Hepatocyte (in vitro differentiated cells): ENCODE measurements at regions not wholly inside any gene's neighbourhood (a gene's known extent, or its start where the extent isn't known, plus 50 kb on each side); places are given as distances from the start of the nearest gene placed in this dataset.

Source experiments
- DNase-seq: peaks from one replicate; pipeline ENCODE4 v3.0.0-alpha.2; 2016; ENCODE audit warnings: low spot score
- H2AFZ ChIP-seq: fragments of 200-600 bp; sonication (generic); 2 replicates; pipeline ENCODE4 v1.6.0; 2016; ENCODE audit warnings: antibody characterized with exemption, mild to moderate bottlenecking
- H3K27ac ChIP-seq: fragments of 200-600 bp; sonication (generic); 2 replicates; pipeline ENCODE4 v1.5.1; 2016; ENCODE audit warnings: mild to moderate bottlenecking
- H3K27me3 ChIP-seq: fragments of 200-600 bp; sonication (generic); 2 replicates; pipeline ENCODE4 v1.6.1; 2016
- H3K36me3 ChIP-seq: fragments of 200-600 bp; sonication (generic); replicated peaks from 2 replicates; pipeline ENCODE4 v1.5.1; 2016; ENCODE audit warnings: low read depth; ENCODE audit not compliant: insufficient read depth
- H3K4me1 ChIP-seq: fragments of 200-600 bp; sonication (generic); 2 replicates; pipeline ENCODE4 v1.5.1; 2016; ENCODE audit warnings: mild to moderate bottlenecking, moderate library complexity; ENCODE audit not compliant: insufficient read depth
- H3K4me2 ChIP-seq: fragments of 200-600 bp; sonication (generic); 2 replicates; pipeline ENCODE4 v1.6.0; 2016
- H3K4me3 ChIP-seq: fragments of 200-600 bp; sonication (generic); 2 replicates; pipeline ENCODE4 v1.5.1; 2016; ENCODE audit warnings: mild to moderate bottlenecking
- H3K79me2 ChIP-seq: fragments of 200-600 bp; sonication (generic); 2 replicates; pipeline ENCODE4 v1.6.0; 2017; ENCODE audit warnings: mild to moderate bottlenecking
- H3K9me2 ChIP-seq: fragments of 200-600 bp; sonication (generic); replicated peaks from 2 replicates; pipeline ENCODE4 v1.6.0; 2017; ENCODE audit warnings: mild to moderate bottlenecking; ENCODE audit not compliant: insufficient read depth
- H3K9me3 ChIP-seq: fragments of 200-600 bp; sonication (generic); 2 replicates; pipeline ENCODE4 v1.5.1; 2016; ENCODE audit warnings: low read depth, mild to moderate bottlenecking
- H4K20me1 ChIP-seq: fragments of 200-600 bp; sonication (generic); 2 replicates; pipeline ENCODE4 v1.6.0; 2016; ENCODE audit warnings: mild to moderate bottlenecking; ENCODE audit not compliant: insufficient read depth, poor library complexity, severe bottlenecking
- EZH2 ChIP-seq: fragments of 200-600 bp; sonication (generic); IDR thresholded peaks from 2 replicates; pipeline ENCODE4 v1.6.1; 2016; ENCODE audit warnings: antibody characterized with exemption, mild to moderate bottlenecking, borderline replicate concordance
- EZH2phosphoT487 ChIP-seq: fragments of 200-600 bp; sonication (generic); IDR thresholded peaks from one replicate; pipeline ENCODE4 v1.6.1; 2018; ENCODE audit warnings: antibody characterized with exemption, mild to moderate bottlenecking, low read depth, moderate library complexity; ENCODE audit not compliant: unreplicated experiment, severe bottlenecking
- WGBS: methylation state at CpG from one replicate; pipeline ENCODE4 v1.1.6; 2016; ENCODE audit warnings: low lambda C conversion rate; ENCODE audit errors: missing lambda C conversion rate; 5-methylcytosine and 5-hydroxymethylcytosine counted together
- TF ChIP-seq, protein P1 (sequence below): fragments of 200-600 bp; sonication (generic); IDR thresholded peaks from 2 replicates; pipeline ENCODE4 v1.5.1; 2016; ENCODE audit warnings: antibody characterized with exemption, mild to moderate bottlenecking; ENCODE audit not compliant: poor library complexity

- DNase-seq = no peak
- Histone ChIP-seq H3K27ac (no peak overlapping the region), H3K4me1 (no peaks in the 10 kb centered on the region), H3K36me3 (no peaks in the 10 kb centered on the region), H2AFZ (no peak overlapping the region), H3K27me3 (no peaks in the 10 kb centered on the region), H3K9me3 (no peaks in the 10 kb centered on the region), H3K79me2 (no peaks in the 10 kb centered on the region), H3K4me3 (no peak overlapping the region), H3K4me2 (no peak overlapping the region), H4K20me1 (no peaks in the 10 kb centered on the region), H3K9me2 (no peaks in the 10 kb centered on the region)
- no peak for TF ChIP-seq EZH2phosphoT487
- TF ChIP-seq, protein P1, sequence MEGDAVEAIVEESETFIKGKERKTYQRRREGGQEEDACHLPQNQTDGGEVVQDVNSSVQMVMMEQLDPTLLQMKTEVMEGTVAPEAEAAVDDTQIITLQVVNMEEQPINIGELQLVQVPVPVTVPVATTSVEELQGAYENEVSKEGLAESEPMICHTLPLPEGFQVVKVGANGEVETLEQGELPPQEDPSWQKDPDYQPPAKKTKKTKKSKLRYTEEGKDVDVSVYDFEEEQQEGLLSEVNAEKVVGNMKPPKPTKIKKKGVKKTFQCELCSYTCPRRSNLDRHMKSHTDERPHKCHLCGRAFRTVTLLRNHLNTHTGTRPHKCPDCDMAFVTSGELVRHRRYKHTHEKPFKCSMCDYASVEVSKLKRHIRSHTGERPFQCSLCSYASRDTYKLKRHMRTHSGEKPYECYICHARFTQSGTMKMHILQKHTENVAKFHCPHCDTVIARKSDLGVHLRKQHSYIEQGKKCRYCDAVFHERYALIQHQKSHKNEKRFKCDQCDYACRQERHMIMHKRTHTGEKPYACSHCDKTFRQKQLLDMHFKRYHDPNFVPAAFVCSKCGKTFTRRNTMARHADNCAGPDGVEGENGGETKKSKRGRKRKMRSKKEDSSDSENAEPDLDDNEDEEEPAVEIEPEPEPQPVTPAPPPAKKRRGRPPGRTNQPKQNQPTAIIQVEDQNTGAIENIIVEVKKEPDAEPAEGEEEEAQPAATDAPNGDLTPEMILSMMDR = no peak
- no peak for TF ChIP-seq EZH2
- 25% methylated on average over 1 of the region's 1 CpG for WGBS
These were observed 195.6 kb upstream of the SMC2 start for GRCh38 chr9:103898550-103898949.

GRCh38 chr9:103899866-103900265 lies 194.2 kb upstream of the SMC2 start:
- no peak for DNase-seq
- WGBS = 73% methylated on average over 1 of the region's 1 CpG
- Histone ChIP-seq H3K79me2 (no peaks in the 10 kb centered on the region), H4K20me1 (no peaks in the 10 kb centered on the region), H3K36me3 (no peaks in the 10 kb centered on the region), H3K4me3 (no peak overlapping the region), H3K4me2 (no peak overlapping the region), H3K9me3 (no peaks in the 10 kb centered on the region), H2AFZ (no peak overlapping the region), H3K9me2 (no peaks in the 10 kb centered on the region), H3K27ac (no peak overlapping the region), H3K4me1 (no peaks in the 10 kb centered on the region), H3K27me3 (no peaks in the 10 kb centered on the region)
- TF ChIP-seq, protein P1 = no peak
- TF ChIP-seq EZH2 = no peak
- TF ChIP-seq EZH2phosphoT487 = no peak

DNA sequence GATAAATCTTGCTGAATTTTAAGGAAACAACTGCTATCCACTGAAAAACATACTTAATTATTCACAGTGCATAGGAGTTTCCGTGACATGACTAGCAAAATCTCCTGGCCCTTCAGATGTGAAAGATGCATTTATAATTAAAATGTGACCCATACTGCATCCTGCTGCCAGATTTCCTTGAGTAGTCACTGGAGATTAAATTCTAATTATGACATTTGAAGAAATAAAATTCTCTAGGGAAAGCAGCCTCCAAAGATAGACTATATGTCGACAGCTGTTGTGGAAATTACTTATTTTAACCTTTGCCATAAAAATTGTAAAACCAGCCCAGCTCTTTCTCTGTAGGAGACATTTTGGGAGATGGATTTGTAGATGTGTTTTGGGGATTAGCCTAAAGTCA lies 193.6 kb upstream of the SMC2 start:
- Histone ChIP-seq H3K9me3 (no peaks in the 10 kb centered on the region), H3K27ac (no peak overlapping the region), H3K4me2 (no peak overlapping the region), H3K4me3 (no peak overlapping the region), H3K9me2 (no peaks in the 10 kb centered on the region), H3K27me3 (no peaks in the 10 kb centered on the region), H2AFZ (no peak overlapping the region), H3K79me2 (no peaks in the 10 kb centered on the region), H3K36me3 (no peaks in the 10 kb centered on the region), H4K20me1 (no peaks in the 10 kb centered on the region), H3K4me1 (no peaks in the 10 kb centered on the region)
- no peak for DNase-seq
- 81% methylated on average over 2 of the region's 2 CpGs for WGBS
- TF ChIP-seq, protein P1 = no peak
- TF ChIP-seq EZH2phosphoT487 = no peak
- no peak for TF ChIP-seq EZH2

DNA sequence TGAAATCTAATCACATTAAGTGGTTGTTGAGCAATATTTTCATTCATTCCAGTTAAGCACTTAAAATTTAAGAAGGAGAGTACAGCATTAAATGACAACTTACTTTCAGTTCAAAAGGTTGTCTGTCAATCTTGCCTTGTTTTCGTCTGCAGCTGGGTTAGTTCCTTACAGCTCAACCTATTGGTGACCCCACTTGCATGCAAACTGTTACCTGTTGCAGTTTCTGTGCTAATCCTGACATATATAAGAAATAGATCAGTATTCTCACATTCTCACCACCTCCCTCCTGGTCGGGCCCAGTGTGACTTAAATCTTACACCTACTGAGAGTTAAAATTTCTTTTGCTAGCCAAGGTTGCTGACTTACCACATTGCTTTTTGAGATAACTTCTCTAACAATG lies 191.8 kb upstream of the SMC2 start:
- TF ChIP-seq EZH2phosphoT487 = no peak
- no peak for DNase-seq
- Histone ChIP-seq H3K9me2 (no peaks in the 10 kb centered on the region), H3K36me3 (no peaks in the 10 kb centered on the region), H3K27me3 (no peaks in the 10 kb centered on the region), H3K4me1 (no peaks in the 10 kb centered on the region), H3K79me2 (no peaks in the 10 kb centered on the region), H4K20me1 (no peaks in the 10 kb centered on the region), H3K4me3 (no peak overlapping the region), H3K27ac (no peak overlapping the region), H3K9me3 (no peaks in the 10 kb centered on the region), H3K4me2 (no peak overlapping the region), H2AFZ (no peak overlapping the region)
- WGBS = 72% methylated on average over 2 of the region's 2 CpGs
